Testis (tissue), 2 donors: ENCODE measurements at regions not wholly inside any gene's neighbourhood (a gene's known extent, or its start where the extent isn't known, plus 50 kb on each side); places are given as distances from the start of the nearest gene placed in this dataset.

ENCODE experiments used
- DNase-seq: peaks from one replicate; pipeline ENCODE4 v3.0.0-alpha.2; 2019
- H3K27ac ChIP-seq, 2 donors: fragments of 200-600 bp; sonication (generic); one replicate each; pipeline ENCODE4 v1.5.1; 2019
- H3K27me3 ChIP-seq: fragments of 200-600 bp; sonication (generic); one replicate; pipeline ENCODE4 v1.5.1; 2019
- H3K36me3 ChIP-seq: fragments of 200-600 bp; sonication (generic); one replicate; pipeline ENCODE4 v1.5.1; 2017; ENCODE audit warnings: low read depth; ENCODE audit errors: missing control alignments
- H3K4me1 ChIP-seq: fragments of 200-600 bp; sonication (generic); one replicate; pipeline ENCODE4 v1.5.1; 2019
- H3K4me3 ChIP-seq, 2 donors: fragments of 200-600 bp; sonication (generic); one replicate each; pipeline ENCODE4 v1.5.1; 2017 to 2019
- H3K9me3 ChIP-seq: fragments of 200-600 bp; sonication (generic); one replicate; pipeline ENCODE4 v1.5.1; 2017
- CTCF ChIP-seq, 3 experiments: fragments of 450-650 bp in 2 of 3; fragments of 200-600 bp in 1 of 3; sonication (generic) in 1 of 3; IDR thresholded peaks; one replicate each; pipeline ENCODE4 v1.5.1; 2016 to 2019; ENCODE audit warnings: antibody characterized with exemption in 3 of 3, mild to moderate bottlenecking in 2 of 3, moderate library complexity in 1 of 3
- POLR2A ChIP-seq: fragments of 450-650 bp; IDR thresholded peaks from one replicate; pipeline ENCODE4 v1.6.1; 2017; ENCODE audit warnings: antibody characterized with exemption, mild to moderate bottlenecking, moderate library complexity
- WGBS, 2 donors: methylation state at CpG; one replicate each; pipeline ENCODE4 v1.1.5; 2018; 5-methylcytosine and 5-hydroxymethylcytosine counted together
- intact Hi-C: fragments of 100-400 bp; cut with DNase I; formaldehyde crosslinking; loops from one replicate; pipeline ENCODE4 v1.15.1; 2023; ENCODE audit warnings: low total_unique reads

GRCh38 chr1:30250984-30251850 is 472.2 kb downstream of the MATN1 start:
- no peak for DNase-seq
- Histone ChIP-seq H3K36me3 (no peaks in the 10 kb centered on the region), H3K4me1 (no peaks in the 10 kb centered on the region), H3K27me3 (no peaks in the 10 kb centered on the region), H3K27ac (no peak overlapping the region), H3K4me3 (no peak overlapping the region), H3K9me3 (no peaks in the 10 kb centered on the region)
- TF ChIP-seq POLR2A = no peak
- TF ChIP-seq CTCF (IDR thresholded peaks at IDR 0.05) = no peak
- intact Hi-C loops = no loop called here
- WGBS, 2 donors = 51 to 63% methylated on average over 6 of the region's 6 CpGs

- WGBS, 2 donors = 57 to 66% methylated on average over 7 to 10 of the region's 10 CpGs
- TF ChIP-seq POLR2A (no peak), CTCF (IDR thresholded peaks at IDR 0.05) (no peak)
- intact Hi-C loops = no loop called here
- DNase-seq = no peak
- Histone ChIP-seq H3K27ac (no peak overlapping the region), H3K4me1 (no peaks in the 10 kb centered on the region), H3K9me3 (no peaks in the 10 kb centered on the region), H3K4me3 (no peak overlapping the region), H3K36me3 (no peaks in the 10 kb centered on the region), H3K27me3 (no peaks in the 10 kb centered on the region)
These were observed 472.9 kb downstream of the MATN1 start for GRCh38 chr1:30250338-30250983.

- Histone ChIP-seq H3K27ac (no peak overlapping the region), H3K36me3 (no peaks in the 10 kb centered on the region), H3K4me3 (no peak overlapping the region), H3K9me3 (no peaks in the 10 kb centered on the region), H3K27me3 (no peaks in the 10 kb centered on the region), H3K4me1 (no peaks in the 10 kb centered on the region)
- DNase-seq = no peak
- TF ChIP-seq CTCF (IDR thresholded peaks at IDR 0.05) = no peak
- TF ChIP-seq POLR2A = no peak
- intact Hi-C loops = no loop called here
- 74 to 79% methylated on average over 16 of the region's 16 CpGs for WGBS, 2 donors
These were observed 473.7 kb downstream of the MATN1 start for GRCh38 chr1:30249446-30250337.

- H3K27me3 ChIP-seq = no peaks in the 10 kb centered on the region
- intact Hi-C loops = no loop called here
- no peaks in the 10 kb centered on the region for H3K36me3 ChIP-seq
- H3K4me3 ChIP-seq = no peak overlapping the region
- H3K27ac ChIP-seq = no peak overlapping the region
- no peak for TF ChIP-seq CTCF (IDR thresholded peaks at IDR 0.05)
- no peak for TF ChIP-seq POLR2A
- H3K9me3 ChIP-seq = no peaks in the 10 kb centered on the region
- H3K4me1 ChIP-seq = no peaks in the 10 kb centered on the region
- no peak for DNase-seq
- 63 to 75% methylated on average over 3 of the region's 3 CpGs for WGBS, 2 donors
These were observed 474.6 kb downstream of the MATN1 start for GRCh38 chr1:30248774-30249173.
